GM06990 (cell line): ENCODE measurements at regions not wholly inside any gene's neighbourhood (a gene's known extent, or its start where the extent isn't known, plus 50 kb on each side); places are given as distances from the start of the nearest gene placed in this dataset.

Source experiments
- DNase-seq: peaks from one replicate; pipeline ENCODE4 v3.0.0-alpha.2; 2011; ENCODE audit not compliant: insufficient read length; ENCODE audit errors: extremely low read depth
- H3K27me3 ChIP-seq: replicated peaks from 2 replicates; pipeline ENCODE4 v1.6.0; 2011; ENCODE audit warnings: low read length; ENCODE audit not compliant: control insufficient read depth, insufficient read depth
- H3K36me3 ChIP-seq: 2 replicates; pipeline ENCODE4 v1.5.1; 2011; ENCODE audit warnings: low read length; ENCODE audit not compliant: control insufficient read depth, insufficient read depth
- H3K4me3 ChIP-seq: replicated peaks from 2 replicates; pipeline ENCODE4 v1.5.1; 2011; ENCODE audit warnings: low read depth, mild to moderate bottlenecking, control low read depth, low read length
- TF ChIP-seq, protein P1 (sequence below): IDR thresholded peaks from 2 replicates; pipeline ENCODE4 v1.5.1; 2011; ENCODE audit warnings: low read length, control low read depth, mild to moderate bottlenecking, inconsistent platforms; ENCODE audit not compliant: insufficient read depth, poor library complexity, severe bottlenecking

GRCh38 chr18:73986711-73987110 lies 160.9 kb downstream of the FBXO15 start:
- Histone ChIP-seq H3K4me3 (no peak overlapping the region), H3K36me3 (no peaks in the 10 kb centered on the region), H3K27me3 (no peaks in the 10 kb centered on the region; the same call in 1 of the 2 replicates)
- TF ChIP-seq, protein P1, sequence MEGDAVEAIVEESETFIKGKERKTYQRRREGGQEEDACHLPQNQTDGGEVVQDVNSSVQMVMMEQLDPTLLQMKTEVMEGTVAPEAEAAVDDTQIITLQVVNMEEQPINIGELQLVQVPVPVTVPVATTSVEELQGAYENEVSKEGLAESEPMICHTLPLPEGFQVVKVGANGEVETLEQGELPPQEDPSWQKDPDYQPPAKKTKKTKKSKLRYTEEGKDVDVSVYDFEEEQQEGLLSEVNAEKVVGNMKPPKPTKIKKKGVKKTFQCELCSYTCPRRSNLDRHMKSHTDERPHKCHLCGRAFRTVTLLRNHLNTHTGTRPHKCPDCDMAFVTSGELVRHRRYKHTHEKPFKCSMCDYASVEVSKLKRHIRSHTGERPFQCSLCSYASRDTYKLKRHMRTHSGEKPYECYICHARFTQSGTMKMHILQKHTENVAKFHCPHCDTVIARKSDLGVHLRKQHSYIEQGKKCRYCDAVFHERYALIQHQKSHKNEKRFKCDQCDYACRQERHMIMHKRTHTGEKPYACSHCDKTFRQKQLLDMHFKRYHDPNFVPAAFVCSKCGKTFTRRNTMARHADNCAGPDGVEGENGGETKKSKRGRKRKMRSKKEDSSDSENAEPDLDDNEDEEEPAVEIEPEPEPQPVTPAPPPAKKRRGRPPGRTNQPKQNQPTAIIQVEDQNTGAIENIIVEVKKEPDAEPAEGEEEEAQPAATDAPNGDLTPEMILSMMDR, result no peak
- no peak for DNase-seq

- TF ChIP-seq, protein P1, result no peak
- no peak for DNase-seq
- Histone ChIP-seq H3K4me3 (no peak overlapping the region), H3K36me3 (no peaks in the 10 kb centered on the region), H3K27me3 (no peaks in the 10 kb centered on the region; the same call in 1 of the 2 replicates)
Observed at GRCh38 chr18:73985855-73986625, 161.6 kb downstream of the FBXO15 start.

- no peaks in the 10 kb centered on the region for H3K36me3 ChIP-seq
- no peak overlapping the region for H3K4me3 ChIP-seq
- DNase-seq, result no peak
- H3K27me3 ChIP-seq, result no peaks in the 10 kb centered on the region; the same call in 1 of the 2 replicates
- TF ChIP-seq, protein P1, result no peak
Observed at GRCh38 chr18:73983970-73984369, 163.7 kb downstream of the FBXO15 start.

GRCh38 chr18:73983496-73983895 lies 164.1 kb downstream of the FBXO15 start:
- Histone ChIP-seq H3K27me3 (no peaks in the 10 kb centered on the region; the same call in 1 of the 2 replicates), H3K4me3 (no peak overlapping the region), H3K36me3 (no peaks in the 10 kb centered on the region)
- TF ChIP-seq, protein P1, result no peak
- DNase-seq, result no peak

GRCh38 chr18:73981796-73982195 lies 165.8 kb downstream of the FBXO15 start:
- Histone ChIP-seq H3K36me3 (no peaks in the 10 kb centered on the region), H3K27me3 (no peaks in the 10 kb centered on the region; the same call in 1 of the 2 replicates), H3K4me3 (no peak overlapping the region)
- no peak for DNase-seq
- TF ChIP-seq, protein P1, result no peak
